ENCODE measurements at regions not wholly inside any gene's neighbourhood (a gene's known extent, or its start where the extent isn't known, plus 50 kb on each side); places are given as distances from the start of the nearest gene placed in this dataset.

- TF ChIP-seq CTCF (conservative IDR thresholded peaks at IDR 0.05; ENCODE audit: low read depth in 2 of 2) (no peak), JUNB (IDR thresholded peaks at IDR 0.05; ENCODE audit: unreplicated experiment) (no peak), POLR2AphosphoS5 (IDR thresholded peaks at IDR 0.05; ENCODE audit: low read depth) (no peak), EZH2 (IDR thresholded peaks at IDR 0.05; ENCODE audit: low read depth, unreplicated experiment) (no peak), REST (IDR thresholded peaks at IDR 0.05; ENCODE audit: unreplicated experiment) (no peak), CREB1 (CRISPR knock-in tag; IDR thresholded peaks at IDR 0.05; ENCODE audit: low read depth) (no peak), EZH2phosphoT487 (IDR thresholded peaks at IDR 0.05; ENCODE audit: unreplicated experiment) (no peak), STAT1 (IDR thresholded peaks at IDR 0.05; ENCODE audit: unreplicated experiment) (no peak), ZNF114 (CRISPR knock-in tag; IDR thresholded peaks at IDR 0.05) (no peak), ZNF462 (CRISPR knock-in tag; IDR thresholded peaks at IDR 0.05) (no peak), NANOG (IDR thresholded peaks at IDR 0.05; ENCODE audit: borderline replicate concordance) (no peak), ZNF331 (CRISPR knock-in tag; IDR thresholded peaks at IDR 0.05; ENCODE audit: low read depth) (no peak)
Measured at GRCh38 chr5:78718824-78719223, 70.3 kb upstream of the LHFPL2 start.

All from GM23338 (cell line).